HL-60 (cell line): ENCODE measurements at regions not wholly inside any gene's neighbourhood (a gene's known extent, or its start where the extent isn't known, plus 50 kb on each side); places are given as distances from the start of the nearest gene placed in this dataset.

ENCODE experiments used
- POLR2AphosphoS5 ChIP-seq: IDR thresholded peaks from 2 replicates; pipeline ENCODE4 v1.6.1; 2012; ENCODE audit warnings: low read depth
- TF ChIP-seq, protein P1 (sequence below): IDR thresholded peaks from one replicate; pipeline ENCODE4 v1.5.1; 2011; ENCODE audit warnings: low read length, control low read depth, inconsistent platforms; ENCODE audit not compliant: insufficient read depth

DNA sequence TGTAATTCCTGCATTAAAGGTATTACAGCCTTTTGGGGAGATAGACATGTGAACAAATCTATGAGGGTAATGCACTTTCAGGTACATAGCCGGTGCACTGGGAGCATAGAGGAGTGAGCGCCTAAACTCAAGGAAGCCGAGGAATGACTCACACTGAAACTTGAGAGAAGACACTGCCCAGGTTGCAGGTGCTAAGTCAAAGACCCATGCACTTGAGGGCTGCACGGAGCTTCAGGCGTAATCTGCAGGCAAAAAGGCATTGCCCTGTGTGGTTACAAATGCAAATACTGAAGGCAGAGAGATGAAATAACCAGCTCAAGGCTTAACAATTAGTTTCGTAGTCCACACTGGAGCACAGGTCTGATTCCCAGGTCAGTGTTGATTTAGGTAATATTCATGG lies 51.0 kb upstream of the OSBPL3 start:
- TF ChIP-seq, protein P1, sequence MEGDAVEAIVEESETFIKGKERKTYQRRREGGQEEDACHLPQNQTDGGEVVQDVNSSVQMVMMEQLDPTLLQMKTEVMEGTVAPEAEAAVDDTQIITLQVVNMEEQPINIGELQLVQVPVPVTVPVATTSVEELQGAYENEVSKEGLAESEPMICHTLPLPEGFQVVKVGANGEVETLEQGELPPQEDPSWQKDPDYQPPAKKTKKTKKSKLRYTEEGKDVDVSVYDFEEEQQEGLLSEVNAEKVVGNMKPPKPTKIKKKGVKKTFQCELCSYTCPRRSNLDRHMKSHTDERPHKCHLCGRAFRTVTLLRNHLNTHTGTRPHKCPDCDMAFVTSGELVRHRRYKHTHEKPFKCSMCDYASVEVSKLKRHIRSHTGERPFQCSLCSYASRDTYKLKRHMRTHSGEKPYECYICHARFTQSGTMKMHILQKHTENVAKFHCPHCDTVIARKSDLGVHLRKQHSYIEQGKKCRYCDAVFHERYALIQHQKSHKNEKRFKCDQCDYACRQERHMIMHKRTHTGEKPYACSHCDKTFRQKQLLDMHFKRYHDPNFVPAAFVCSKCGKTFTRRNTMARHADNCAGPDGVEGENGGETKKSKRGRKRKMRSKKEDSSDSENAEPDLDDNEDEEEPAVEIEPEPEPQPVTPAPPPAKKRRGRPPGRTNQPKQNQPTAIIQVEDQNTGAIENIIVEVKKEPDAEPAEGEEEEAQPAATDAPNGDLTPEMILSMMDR, result no peak
- TF ChIP-seq POLR2AphosphoS5, result no peak
